H1 (cell line): ENCODE measurements at regions not wholly inside any gene's neighbourhood (a gene's known extent, or its start where the extent isn't known, plus 50 kb on each side); places are given as distances from the start of the nearest gene placed in this dataset.

Experiments
- ASH2L ChIP-seq: fragments of 200-600, 300-600 bp; sonication (generic); IDR thresholded peaks from one replicate; pipeline ENCODE4 v1.7.1; 2017; ENCODE audit warnings: low read length
- ATF2 ChIP-seq: IDR thresholded peaks from 2 replicates; pipeline ENCODE4 v1.6.1; 2012; ENCODE audit warnings: low read length, inconsistent platforms
- CHD1 ChIP-seq: IDR thresholded peaks from 2 replicates; pipeline ENCODE4 v1.6.1; 2012; ENCODE audit warnings: low read depth, low read length, improper control_type of control experiment
- CHD7 ChIP-seq: fragments of 300-600 bp; sonication (generic); IDR thresholded peaks from 2 replicates; pipeline ENCODE4 v1.7.1; 2012; ENCODE audit warnings: low read length, moderate library complexity, mild to moderate bottlenecking, inconsistent platforms; ENCODE audit not compliant: insufficient replicate concordance
- GABPA ChIP-seq: IDR thresholded peaks from 2 replicates; pipeline ENCODE4 v1.6.1; 2011; ENCODE audit warnings: mild to moderate bottlenecking, low read length, moderate library complexity, borderline replicate concordance; ENCODE audit not compliant: insufficient read depth
- JUN ChIP-seq: IDR thresholded peaks from 2 replicates; pipeline ENCODE4 v1.6.1; 2011; ENCODE audit warnings: low read depth, mild to moderate bottlenecking, improper control_type of control experiment, low read length
- KDM5A ChIP-seq: fragments of 200-600 bp; IDR thresholded peaks from 2 replicates; pipeline ENCODE4 v1.7.1; 2012; ENCODE audit warnings: mild to moderate bottlenecking, low read length, inconsistent platforms, mixed read lengths
- RBBP5 ChIP-seq: IDR thresholded peaks from 2 replicates; pipeline ENCODE4 v1.7.1; 2012; ENCODE audit warnings: low read depth, mild to moderate bottlenecking, inconsistent platforms, low read length, moderate library complexity, borderline replicate concordance
- SAP30 ChIP-seq: fragments of 300-600 bp; sonication (generic); IDR thresholded peaks from 2 replicates; pipeline ENCODE4 v1.7.1; 2012; ENCODE audit warnings: low read length, moderate library complexity, mild to moderate bottlenecking, inconsistent platforms; ENCODE audit not compliant: insufficient read depth, insufficient replicate concordance
- SIRT6 ChIP-seq: IDR thresholded peaks from one replicate; pipeline ENCODE4 v1.7.1; 2012; ENCODE audit warnings: low read length, inconsistent platforms
- TEAD4 ChIP-seq: IDR thresholded peaks from 2 replicates; pipeline ENCODE4 v1.6.1; 2012; ENCODE audit warnings: low read depth, low read length, inconsistent platforms, mixed read lengths

GRCh38 chr2:221198309-221198708 is 373.8 kb downstream of the EPHA4 start (continued):
- TF ChIP-seq CHD7 = no peak
- no peak for TF ChIP-seq GABPA
- TF ChIP-seq TEAD4 = no peak
- TF ChIP-seq JUN = no peak
- TF ChIP-seq RBBP5 = no peak
- no peak for TF ChIP-seq SAP30
- no peak for TF ChIP-seq KDM5A
- TF ChIP-seq SIRT6 = no peak
- TF ChIP-seq ATF2 = no peak
- TF ChIP-seq CHD1 = no peak
- TF ChIP-seq ASH2L = no peak
